Esophagus muscularis mucosa (tissue), 4 donors: ENCODE measurements at regions not wholly inside any gene's neighbourhood (a gene's known extent, or its start where the extent isn't known, plus 50 kb on each side); places are given as distances from the start of the nearest gene placed in this dataset.
A peak's percentile ranks its signal among the peaks of the same experiment; 100 is the strongest.

Experiments
- DNase-seq: peaks from one replicate; pipeline ENCODE4 v3.0.0-alpha.2; 2017; ENCODE audit errors: extremely low spot score
- H3K27ac ChIP-seq, 4 donors: fragments of 200-600 bp; sonication (generic); replicated peaks in 1 of 4; 1 replicate in 3 of 4; 2 replicates in 1 of 4; pipeline ENCODE4 v1.5.1; 2016 to 2019; ENCODE audit warnings: mild to moderate bottlenecking in 1 of 4
- H3K27me3 ChIP-seq, 4 donors: fragments of 200-600 bp; sonication (generic); one replicate each; pipeline versions ENCODE4 v1.5.1 to v1.6.0; 2016 to 2019
- H3K36me3 ChIP-seq, 4 donors: fragments of 200-600 bp; sonication (generic); one replicate each; pipeline ENCODE4 v1.5.1; 2016 to 2019
- H3K4me1 ChIP-seq, 4 donors: fragments of 200-600 bp; sonication (generic); one replicate each; pipeline ENCODE4 v1.5.1; 2016 to 2019
- H3K4me3 ChIP-seq, 4 donors: fragments of 200-600 bp; sonication (generic); 1 replicate in 2 of 4; 2 replicates in 2 of 4; pipeline ENCODE4 v1.5.1; 2016 to 2019; ENCODE audit warnings: mild to moderate bottlenecking in 4 of 4, moderate library complexity in 1 of 4
- H3K9me3 ChIP-seq, 4 donors: fragments of 200-600 bp; sonication (generic); 1 replicate in 3 of 4; 2 replicates in 1 of 4; pipeline ENCODE4 v1.5.1; 2016 to 2019
- CTCF ChIP-seq, 3 experiments: fragments of 200-600 bp in 2 of 3; fragments of 450-650 bp in 1 of 3; sonication (generic) in 2 of 3; IDR thresholded peaks; one replicate each; pipeline ENCODE4 v1.5.1; 2017 to 2019; ENCODE audit warnings: antibody characterized with exemption in 3 of 3, mild to moderate bottlenecking in 2 of 3, moderate library complexity in 1 of 3
- EP300 ChIP-seq: sonication (generic); formaldehyde crosslinking; IDR thresholded peaks from one replicate; pipeline ENCODE4 v1.6.1; 2017; ENCODE audit warnings: antibody characterized with exemption
- POLR2A ChIP-seq: fragments of 450-650 bp; IDR thresholded peaks from one replicate; pipeline ENCODE4 v1.6.1; 2017; ENCODE audit warnings: antibody characterized with exemption, moderate library complexity, mild to moderate bottlenecking, low read depth
- POLR2AphosphoS5 ChIP-seq, 2 donors: sonication (generic); formaldehyde crosslinking; IDR thresholded peaks; one replicate each; pipeline ENCODE4 v1.6.1; 2017; ENCODE audit warnings: antibody characterized with exemption in 2 of 2
- WGBS: methylation state at CpG from one replicate; pipeline ENCODE4 v1.1.5; 2018; 5-methylcytosine and 5-hydroxymethylcytosine counted together
- intact Hi-C: fragments of 100-400 bp; cut with DNase I; formaldehyde crosslinking; loops from one replicate; pipeline ENCODE4 v1.15.1; 2023

GRCh38 chr3:61347981-61348380 lies 96.7 kb upstream of the FHIT start:
- no peaks in the 10 kb centered on the region for H3K36me3 ChIP-seq
- no peak for TF ChIP-seq POLR2A
- no peak for TF ChIP-seq EP300
- no peak for TF ChIP-seq POLR2AphosphoS5 (IDR thresholded peaks at IDR 0.05)
- no peak for TF ChIP-seq CTCF (IDR thresholded peaks at IDR 0.05)
- no peaks in the 10 kb centered on the region for H3K27me3 ChIP-seq
- no peak overlapping the region for H3K4me3 ChIP-seq
- no peaks in the 10 kb centered on the region for H3K9me3 ChIP-seq
- H3K4me1 ChIP-seq = no peaks in the 10 kb centered on the region
- DNase-seq = no peak
- no peak overlapping the region for H3K27ac ChIP-seq
- intact Hi-C loops = no loop called here

- WGBS = 75% methylated on average over 4 of the region's 4 CpGs
- no peaks in the 10 kb centered on the region for H3K27me3 ChIP-seq
- DNase-seq = no peak
- intact Hi-C loops = no loop called here
- H3K4me1 ChIP-seq = no peaks in the 10 kb centered on the region
- no peak for TF ChIP-seq CTCF (IDR thresholded peaks at IDR 0.05)
- TF ChIP-seq POLR2AphosphoS5 (IDR thresholded peaks at IDR 0.05) = no peak
- H3K4me3 ChIP-seq = no peak overlapping the region
- no peaks in the 10 kb centered on the region for H3K9me3 ChIP-seq
- H3K27ac ChIP-seq = no peak overlapping the region
- H3K36me3 ChIP-seq = no peaks in the 10 kb centered on the region
These were observed 98.5 kb upstream of the FHIT start for GRCh38 chr3:61349717-61350116.

GRCh38 chr3:61350782-61351309 lies 99.6 kb upstream of the FHIT start:
- no peaks in the 10 kb centered on the region for H3K27me3 ChIP-seq
- no peak overlapping the region for H3K4me3 ChIP-seq
- WGBS = 99% methylated on average over 6 of the region's 6 CpGs
- no peak for TF ChIP-seq POLR2AphosphoS5 (IDR thresholded peaks at IDR 0.05)
- TF ChIP-seq CTCF (IDR thresholded peaks at IDR 0.05) = no peak
- TF ChIP-seq POLR2A = no peak
- TF ChIP-seq EP300 = no peak
- no peaks in the 10 kb centered on the region for H3K9me3 ChIP-seq
- H3K4me1 ChIP-seq = no peaks in the 10 kb centered on the region
- no peaks in the 10 kb centered on the region for H3K36me3 ChIP-seq
- no peak for DNase-seq
- H3K27ac ChIP-seq = no peak overlapping the region
- intact Hi-C loops = no loop called here

GRCh38 chr3:61352306-61352705 lies 101.1 kb upstream of the FHIT start:
- Histone ChIP-seq H3K27ac (no peak overlapping the region), H3K27me3 (no peaks in the 10 kb centered on the region), H3K4me1 (peaks cover 0 to 8% (median 1%) of the 10 kb centered on the region in 4 donors), H3K4me3 (no peak overlapping the region), H3K36me3 (no peaks in the 10 kb centered on the region), H3K9me3 (no peaks in the 10 kb centered on the region)
- WGBS = 78% methylated on average over 1 of the region's 1 CpG
- DNase-seq = no peak
- intact Hi-C loops = no loop called here
- no peak for TF ChIP-seq CTCF (IDR thresholded peaks at IDR 0.05)
- no peak for TF ChIP-seq POLR2A
- TF ChIP-seq POLR2AphosphoS5 (IDR thresholded peaks at IDR 0.05) = no peak
- no peak for TF ChIP-seq EP300

- Histone ChIP-seq H3K9me3 (no peaks in the 10 kb centered on the region), H3K27me3 (no peaks in the 10 kb centered on the region), H3K4me3 (no peak overlapping the region), H3K36me3 (no peaks in the 10 kb centered on the region), H3K4me1 (peaks cover 9 to 18% (median 11%) of the 10 kb centered on the region in 4 donors), H3K27ac (no peak overlapping the region)
- intact Hi-C loops = no loop called here
- TF ChIP-seq EP300 = no peak
- no peak for TF ChIP-seq POLR2A
- TF ChIP-seq POLR2AphosphoS5 (IDR thresholded peaks at IDR 0.05) = no peak
- WGBS = 70% methylated on average over 1 of the region's 1 CpG
- peak; percentile 14 for DNase-seq
These were observed 102.1 kb upstream of the FHIT start for GRCh38 chr3:61353382-61353781.
